Fibroblast of skin of scalp (primary cell): ENCODE measurements at regions not wholly inside any gene's neighbourhood (a gene's known extent, or its start where the extent isn't known, plus 50 kb on each side); places are given as distances from the start of the nearest gene placed in this dataset.
"Not testable (repeated sequence)": the region's sequence is repeated elsewhere in the genome, so short reads cannot be mapped to it uniquely, and the experiment has no call there.

Experiments
- DNase-seq: peaks from one replicate; pipeline ENCODE4 v3.0.0-alpha.2; 2013

DNA sequence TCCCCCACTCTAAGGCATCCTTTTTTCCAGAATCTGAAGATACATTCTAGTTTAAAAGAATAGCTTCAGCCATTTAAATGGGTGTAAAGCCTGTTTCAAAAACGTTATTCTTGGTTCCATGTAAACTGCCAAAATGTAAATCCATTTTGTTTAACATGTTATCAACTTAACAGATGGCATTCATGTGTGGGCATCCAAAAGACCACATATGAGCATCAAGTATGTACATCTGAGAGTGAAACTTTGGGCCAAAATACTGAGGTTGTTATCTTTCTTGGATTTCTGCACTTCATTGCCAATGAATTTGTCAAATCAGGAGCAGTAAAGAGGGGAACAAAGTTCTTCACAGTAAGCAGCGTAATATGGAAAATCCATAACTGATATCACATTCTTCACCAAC, 395.4 kb downstream of the ZNF804A start:
- DNase-seq = no peak

GRCh38 chr2:185006481-185006880, 408.2 kb downstream of the ZNF804A start:
- no peak for DNase-seq

GRCh38 chr2:185012643-185013042, 414.3 kb downstream of the ZNF804A start:
- peak; percentile 11 for DNase-seq

DNA sequence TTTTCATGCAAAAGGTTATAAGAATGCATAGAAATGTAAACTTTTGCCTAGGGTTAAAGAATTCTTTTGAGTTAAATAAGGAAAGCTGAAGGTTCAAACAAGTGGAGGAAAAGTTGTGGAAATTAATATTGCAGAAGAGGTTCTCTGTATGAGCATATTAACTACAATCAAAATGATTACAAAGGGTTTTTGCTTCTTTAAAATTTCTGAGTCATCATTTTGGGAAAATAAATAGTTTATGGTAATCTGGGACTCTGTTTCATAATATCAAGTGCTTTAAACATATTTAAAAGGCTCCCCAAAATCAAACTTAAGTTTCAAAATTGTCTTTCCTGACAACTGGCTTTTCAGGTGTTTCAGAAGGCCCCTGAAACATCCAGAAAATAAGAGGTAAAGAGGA, 415.7 kb downstream of the ZNF804A start:
- DNase-seq = no peak

- not testable (repeated sequence) for DNase-seq
These were observed 427.6 kb downstream of the ZNF804A start for GRCh38 chr2:185025891-185026290.

DNA sequence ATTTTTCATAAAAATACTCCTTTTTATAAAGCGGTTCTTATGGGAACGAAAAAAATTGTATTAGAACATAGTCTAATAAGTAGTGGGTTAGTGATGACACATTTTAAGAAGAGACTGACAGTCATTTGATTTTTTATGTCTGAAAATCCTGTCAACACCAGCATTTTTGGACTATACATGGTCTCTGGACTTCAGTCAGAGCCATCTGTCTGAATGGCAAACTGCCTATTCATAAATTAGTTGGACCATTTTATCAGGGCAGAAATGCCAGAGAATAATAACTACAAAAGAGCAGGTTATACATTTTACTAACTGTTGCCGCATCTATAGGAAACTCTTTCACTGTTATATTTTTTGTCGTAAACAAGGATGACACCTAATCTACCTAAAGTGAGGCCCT, 437.6 kb downstream of the ZNF804A start:
- no peak for DNase-seq

- no peak for DNase-seq
These were observed 446.1 kb downstream of the ZNF804A start for GRCh38 chr2:185044323-185044874.

- no peak for DNase-seq
These were observed 452.5 kb downstream of the ZNF804A start for GRCh38 chr2:185050804-185051203.

GRCh38 chr2:185063761-185064160, 465.4 kb downstream of the ZNF804A start:
- no peak for DNase-seq

DNA sequence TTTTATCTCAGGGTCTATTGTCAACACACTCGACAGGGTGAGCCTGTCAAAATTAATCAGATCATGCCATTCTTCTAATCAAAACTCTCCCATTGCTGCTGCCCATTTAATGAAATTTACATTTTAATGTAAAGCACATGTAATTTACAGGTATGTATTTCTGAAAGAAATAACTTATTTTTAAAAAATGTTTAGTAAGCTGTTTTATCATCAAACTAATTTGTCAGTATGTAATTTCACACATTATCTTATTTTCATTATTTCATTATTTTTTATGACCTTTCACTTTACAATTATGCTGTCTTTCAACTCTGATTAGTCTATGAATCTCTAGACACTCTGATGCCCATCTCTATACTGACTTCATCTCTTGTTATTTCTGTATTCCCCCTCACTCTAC, 467.8 kb downstream of the ZNF804A start:
- DNase-seq = no peak

- no peak for DNase-seq
These were observed 470.8 kb downstream of the ZNF804A start for GRCh38 chr2:185069107-185069506.

- DNase-seq = no peak
These were observed 475.8 kb downstream of the ZNF804A start for GRCh38 chr2:185074156-185074555.

- no peak for DNase-seq
These were observed 484.4 kb downstream of the ZNF804A start for GRCh38 chr2:185082749-185083148.

GRCh38 chr2:185108588-185108987, 510.3 kb downstream of the ZNF804A start:
- DNase-seq = no peak

GRCh38 chr2:185127412-185127811, 529.1 kb downstream of the ZNF804A start:
- DNase-seq = no peak

DNA sequence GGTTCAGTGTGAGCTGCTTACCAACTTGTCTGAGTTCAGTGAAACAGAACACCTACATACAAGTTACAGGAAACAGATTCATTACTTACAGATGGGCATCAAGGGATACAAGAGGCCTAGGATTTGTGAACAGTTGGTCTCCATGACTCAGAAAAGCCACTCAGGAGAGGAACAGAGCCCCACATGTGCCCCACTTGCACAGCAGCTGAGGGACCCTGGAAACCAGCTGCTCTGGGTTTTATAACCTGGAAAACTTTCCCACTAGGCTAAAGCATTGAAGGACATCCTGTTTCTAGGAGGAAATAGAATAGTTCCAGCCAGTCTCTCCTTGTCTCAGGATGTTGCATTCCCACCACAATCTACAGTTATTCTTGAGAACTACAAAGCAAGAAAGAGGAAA, 530.0 kb downstream of the ZNF804A start:
- DNase-seq = no peak

- no peak for DNase-seq
These were observed 530.7 kb downstream of the ZNF804A start for GRCh38 chr2:185128996-185129395.

GRCh38 chr2:185130685-185131084, 532.4 kb downstream of the ZNF804A start:
- DNase-seq = no peak

DNA sequence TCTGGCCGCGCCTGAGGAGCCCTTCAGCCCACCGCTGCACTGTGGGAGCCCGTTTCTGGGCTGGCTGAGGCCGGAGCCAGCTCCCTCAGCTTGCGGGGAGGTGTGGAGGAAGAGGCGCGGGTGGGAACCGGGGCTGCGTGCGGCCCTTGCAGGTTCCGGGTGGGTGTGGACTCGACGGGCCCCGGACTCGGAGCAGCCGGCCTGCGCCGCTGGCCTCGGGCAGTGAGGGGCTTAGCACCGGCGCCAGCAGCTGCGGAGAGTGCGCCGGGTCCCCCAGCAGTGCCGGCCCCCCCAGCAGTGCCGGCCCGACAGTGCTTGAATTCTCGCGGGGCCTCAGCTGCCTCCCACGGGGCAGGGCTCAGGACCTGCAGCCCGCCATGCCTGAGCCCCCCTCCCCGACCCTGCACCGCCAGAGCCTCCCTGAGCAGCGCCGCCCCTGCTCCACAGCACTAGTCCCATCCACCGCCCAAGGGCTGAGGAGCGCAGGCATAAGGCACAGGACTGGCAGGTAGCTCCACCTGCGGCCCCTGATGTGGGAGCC, 534.2 kb downstream of the ZNF804A start:
- DNase-seq = no peak

DNA sequence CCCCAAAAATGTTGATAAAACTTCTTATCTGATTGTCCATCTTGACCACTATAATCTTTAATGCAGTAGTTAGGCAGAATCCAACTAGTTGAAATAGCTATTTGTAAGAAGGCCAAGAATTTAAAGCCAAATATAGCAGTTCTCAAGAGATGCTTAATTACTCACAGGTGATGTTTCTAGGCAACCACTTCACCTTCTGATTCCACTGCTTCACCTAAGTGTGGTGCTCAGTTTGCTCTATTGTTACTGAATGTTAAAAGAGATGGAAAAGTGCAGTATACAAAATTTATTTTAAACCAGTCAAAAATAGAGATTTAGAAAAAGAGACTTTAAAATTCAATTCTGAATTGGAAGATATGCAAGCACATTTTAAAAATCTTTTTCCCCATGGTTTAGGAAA, 539.4 kb downstream of the ZNF804A start:
- no peak for DNase-seq

- DNase-seq = no peak
These were observed 544.3 kb downstream of the ZNF804A start for GRCh38 chr2:185142677-185143076.

GRCh38 chr2:185144159-185144919, 546.0 kb downstream of the ZNF804A start:
- DNase-seq = no peak

GRCh38 chr2:185145316-185146121, 547.2 kb downstream of the ZNF804A start:
- DNase-seq = no peak
